Memory B cell (primary cell): ENCODE measurements at regions not wholly inside any gene's neighbourhood (a gene's known extent, or its start where the extent isn't known, plus 50 kb on each side); places are given as distances from the start of the nearest gene placed in this dataset.

ENCODE experiments used
- ATAC-seq: fragments of 150-1000 bp; cut with Tn5 transposase; 2 replicates; pipeline ENCODE4 v1.10.0; 2021; ENCODE audit warnings: low read depth, mild to moderate bottlenecking, moderate library complexity
- DNase-seq, 2 donors: peaks; one replicate each; pipeline ENCODE4 v3.0.0; 2022; ENCODE audit warnings: low spot score in 2 of 2
- H3K27ac Mint-ChIP-seq: one replicate; pipeline ENCODE4 v1.8.0; 2022; ENCODE audit warnings: mild to moderate bottlenecking, moderate library complexity, mixed read lengths
- H3K27me3 Mint-ChIP-seq: one replicate; pipeline ENCODE4 v1.8.0; 2022; ENCODE audit warnings: mixed read lengths
- H3K36me3 Mint-ChIP-seq: one replicate; pipeline ENCODE4 v1.8.0; 2022; ENCODE audit warnings: mild to moderate bottlenecking, mixed read lengths
- H3K4me1 Mint-ChIP-seq: one replicate; pipeline ENCODE4 v1.8.0; 2022; ENCODE audit warnings: mixed read lengths
- H3K4me3 Mint-ChIP-seq: one replicate; pipeline ENCODE4 v1.8.0; 2022; ENCODE audit warnings: mild to moderate bottlenecking, moderate library complexity, mixed read lengths
- H3K9me3 Mint-ChIP-seq: one replicate; pipeline ENCODE4 v1.8.0; 2022; ENCODE audit warnings: mixed read lengths

DNA sequence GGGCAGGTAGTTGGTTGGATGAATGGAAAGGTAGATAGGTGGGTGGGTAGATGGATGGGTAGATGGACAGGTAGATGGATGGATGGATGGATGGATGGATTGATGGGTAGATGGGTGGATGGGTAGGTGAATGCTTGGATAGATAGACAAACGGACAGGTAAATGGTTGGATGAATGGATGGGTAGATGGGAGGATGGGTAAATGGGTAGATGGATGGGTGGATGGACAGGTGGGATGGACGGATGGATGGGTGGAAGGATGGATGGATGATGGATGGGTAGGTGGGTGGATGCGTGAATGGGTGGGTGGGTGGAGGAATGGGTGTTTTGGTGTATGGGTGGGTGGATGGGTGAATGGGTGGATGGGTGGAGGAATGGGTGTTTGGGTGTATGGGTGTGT, 50.1 kb upstream of the ASAP2 start:
- Mint-ChIP-seq H3K4me1 (no peaks in the 10 kb centered on the region), H3K27ac (no peak overlapping the region), H3K9me3 (peaks cover 3% of the 10 kb centered on the region), H3K36me3 (no peaks in the 10 kb centered on the region), H3K4me3 (no peak overlapping the region), H3K27me3 (peaks cover 24% of the 10 kb centered on the region)
- ATAC-seq (no peak), DNase-seq (no peak)

DNA sequence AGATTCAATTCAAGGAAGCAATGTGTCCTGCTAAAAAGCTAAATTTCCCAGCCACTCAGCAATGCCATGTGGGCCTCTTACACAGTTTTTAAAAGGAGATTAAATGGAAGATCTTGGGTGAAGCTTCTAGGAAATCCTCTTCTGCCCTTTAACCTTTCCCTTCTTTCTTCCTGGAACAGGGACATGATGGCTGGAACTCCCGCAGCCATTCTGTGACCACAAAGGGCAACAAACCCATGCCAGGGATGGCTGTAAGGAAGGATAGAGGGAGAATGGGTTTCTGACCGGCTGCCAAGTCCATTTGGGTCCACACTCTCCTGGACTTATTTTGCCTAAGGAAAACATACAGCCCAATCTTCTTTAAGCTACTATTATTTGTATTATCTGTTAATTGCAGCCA, 52.6 kb upstream of the ASAP2 start:
- H3K36me3 Mint-ChIP-seq, result no peaks in the 10 kb centered on the region
- H3K4me3 Mint-ChIP-seq, result no peak overlapping the region
- DNase-seq (no peak), ATAC-seq (no peak)
- H3K27me3 Mint-ChIP-seq, result peaks cover 21% of the 10 kb centered on the region
- H3K27ac Mint-ChIP-seq, result no peak overlapping the region
- H3K4me1 Mint-ChIP-seq, result no peaks in the 10 kb centered on the region
- peaks cover 3% of the 10 kb centered on the region for H3K9me3 Mint-ChIP-seq

DNA sequence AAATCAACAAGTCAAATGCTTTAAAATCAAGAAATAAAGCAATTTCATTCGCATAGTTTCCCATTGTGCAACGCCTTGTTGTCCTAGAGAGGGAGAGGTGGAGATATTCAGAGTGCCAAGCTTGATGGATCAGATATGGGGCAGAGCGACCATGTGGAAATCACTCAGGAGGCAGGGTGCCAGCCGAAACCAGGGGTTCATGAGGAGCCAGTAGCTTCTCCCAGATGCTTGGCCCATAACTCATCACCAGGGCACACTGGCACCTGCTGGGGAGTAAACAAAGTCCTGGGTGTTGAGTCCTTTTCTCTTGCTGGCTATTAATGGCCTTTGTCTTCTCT, 53.0 kb upstream of the ASAP2 start:
- peaks cover 3% of the 10 kb centered on the region for H3K9me3 Mint-ChIP-seq

DNA sequence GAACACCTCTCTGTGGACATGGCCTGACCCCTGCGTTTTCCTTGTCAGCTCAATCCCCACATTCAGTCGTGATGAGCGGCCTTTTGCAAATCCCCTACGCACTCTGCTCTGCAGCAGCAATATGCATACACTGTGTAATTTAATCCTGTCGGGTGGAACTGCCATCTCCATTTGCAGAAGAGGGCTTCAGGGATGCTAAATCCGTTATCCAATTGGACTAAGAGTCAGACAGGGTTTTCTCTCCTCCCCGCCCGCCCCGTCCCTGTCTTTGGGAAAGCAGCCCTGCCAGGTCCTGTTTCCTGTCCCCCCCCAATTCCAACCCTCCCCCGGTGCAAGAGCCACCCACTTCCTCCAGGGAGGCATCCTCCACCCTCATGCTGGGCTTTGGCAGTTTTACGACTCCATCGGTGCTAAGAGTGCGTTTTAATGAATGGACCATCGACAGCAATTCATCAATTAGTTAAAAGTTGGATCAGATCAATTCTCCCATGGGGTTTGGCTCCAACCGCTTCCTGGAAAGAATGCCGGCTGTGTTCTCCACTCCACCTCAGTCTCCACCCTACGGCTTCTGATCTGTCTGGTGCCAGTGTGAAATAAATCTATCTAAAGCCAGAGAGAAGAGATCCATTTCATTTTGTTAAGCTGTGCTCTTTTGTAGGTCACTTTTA, 53.5 kb upstream of the ASAP2 start:
- no peak overlapping the region for H3K27ac Mint-ChIP-seq
- H3K27me3 Mint-ChIP-seq, result peaks cover 21% of the 10 kb centered on the region
- no peaks in the 10 kb centered on the region for H3K4me1 Mint-ChIP-seq
- H3K36me3 Mint-ChIP-seq, result no peaks in the 10 kb centered on the region
- no peak overlapping the region for H3K4me3 Mint-ChIP-seq
- H3K9me3 Mint-ChIP-seq, result peaks cover 3% of the 10 kb centered on the region
- ATAC-seq (no peak), DNase-seq (no peak)

More for the DNA sequence above, 53.0 kb upstream of the ASAP2 start:
- ATAC-seq, result no peak
- Mint-ChIP-seq H3K27ac (no peak overlapping the region), H3K36me3 (no peaks in the 10 kb centered on the region), H3K4me3 (no peak overlapping the region), H3K4me1 (no peaks in the 10 kb centered on the region), H3K27me3 (peaks cover 21% of the 10 kb centered on the region)
- DNase-seq, result no peak

DNA sequence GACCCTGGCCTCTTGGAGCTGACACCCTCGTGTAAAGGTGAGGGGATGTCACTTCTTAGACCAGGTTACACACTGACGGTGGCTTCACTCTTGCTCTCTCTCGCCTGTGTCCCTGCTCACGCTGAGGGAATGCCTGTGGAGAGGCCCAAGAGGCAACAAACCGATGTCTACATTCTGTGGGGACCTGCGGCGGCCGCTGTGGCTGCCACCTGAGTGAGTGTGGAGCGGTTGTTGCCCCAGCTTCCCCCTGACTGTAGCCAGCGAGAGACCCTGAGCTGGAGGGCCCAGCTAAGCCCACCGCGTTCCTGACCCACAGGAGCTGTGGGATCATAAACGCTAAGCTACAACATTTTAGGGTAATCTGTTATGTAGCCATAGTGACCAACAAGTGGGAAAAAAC, 55.7 kb upstream of the ASAP2 start:
- Mint-ChIP-seq H3K27ac (no peak overlapping the region), H3K4me1 (no peaks in the 10 kb centered on the region), H3K9me3 (no peaks in the 10 kb centered on the region), H3K4me3 (no peak overlapping the region), H3K27me3 (peaks cover 22% of the 10 kb centered on the region), H3K36me3 (no peaks in the 10 kb centered on the region)
- ATAC-seq (no peak), DNase-seq (no peak)

DNA sequence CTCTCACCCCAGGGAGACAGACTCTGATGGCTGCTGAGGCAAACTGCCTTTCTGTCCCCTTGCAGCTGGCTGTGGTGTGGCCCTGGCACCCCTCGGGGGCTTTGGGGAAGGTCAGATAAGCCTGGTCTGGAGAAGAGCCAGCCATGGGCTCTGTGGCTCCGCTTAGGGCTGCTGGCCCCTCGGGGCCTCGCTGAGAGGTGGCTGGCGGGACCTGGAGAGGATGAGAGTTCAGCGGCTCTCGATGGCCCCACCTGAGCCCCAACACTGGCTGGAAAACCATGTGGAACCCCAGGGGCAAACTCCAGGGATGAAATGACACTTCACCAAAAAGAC, 56.1 kb upstream of the ASAP2 start:
- Mint-ChIP-seq H3K27me3 (peaks cover 21% of the 10 kb centered on the region), H3K4me3 (no peak overlapping the region), H3K9me3 (no peaks in the 10 kb centered on the region), H3K27ac (no peak overlapping the region), H3K36me3 (no peaks in the 10 kb centered on the region), H3K4me1 (no peaks in the 10 kb centered on the region)
- no peak for ATAC-seq
- DNase-seq, result no peak

DNA sequence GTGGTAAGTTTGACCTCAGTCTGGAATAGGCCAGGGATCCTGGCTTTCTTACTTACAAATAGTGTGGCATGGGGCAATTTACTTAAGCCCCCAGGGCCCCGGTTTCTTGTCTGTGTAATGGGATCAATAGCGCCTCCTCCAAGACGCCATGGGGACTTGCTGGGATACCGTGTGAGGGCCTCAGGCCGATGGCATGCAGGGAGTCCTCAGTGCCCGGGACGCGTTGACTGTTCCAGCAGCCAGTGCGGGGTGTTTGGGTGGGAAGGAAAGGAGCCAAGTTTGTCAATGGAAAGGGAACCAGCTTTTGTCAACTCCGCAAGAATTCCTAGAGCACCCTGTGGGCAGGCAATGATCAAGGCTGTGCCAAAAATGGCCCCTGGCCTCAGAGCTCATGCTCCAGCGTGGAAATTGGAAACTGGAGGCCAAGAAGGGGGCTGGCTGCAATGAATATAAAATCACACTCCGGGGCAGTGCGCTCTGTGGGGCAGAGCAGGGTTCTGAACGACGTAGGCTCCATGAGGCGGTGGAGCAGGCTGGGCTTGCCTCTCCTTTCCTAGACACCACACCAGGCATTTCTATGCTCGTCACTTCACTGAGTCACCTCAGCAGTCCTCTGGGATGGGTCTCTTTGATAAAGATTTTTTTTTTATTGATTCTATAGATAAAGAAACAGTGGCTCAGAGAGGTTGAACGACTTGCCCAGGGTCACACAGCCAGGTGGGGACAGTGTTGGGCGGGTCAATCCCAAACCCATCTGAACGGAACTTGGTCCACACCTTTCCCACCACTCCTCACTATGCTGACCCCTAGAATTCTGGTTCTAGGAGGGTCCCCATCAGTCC, 56.7 kb upstream of the ASAP2 start:
- Mint-ChIP-seq H3K9me3 (no peaks in the 10 kb centered on the region), H3K4me3 (no peak overlapping the region), H3K36me3 (no peaks in the 10 kb centered on the region), H3K4me1 (no peaks in the 10 kb centered on the region), H3K27me3 (peaks cover 15% of the 10 kb centered on the region), H3K27ac (no peak overlapping the region)
- no peak for ATAC-seq
- no peak for DNase-seq

DNA sequence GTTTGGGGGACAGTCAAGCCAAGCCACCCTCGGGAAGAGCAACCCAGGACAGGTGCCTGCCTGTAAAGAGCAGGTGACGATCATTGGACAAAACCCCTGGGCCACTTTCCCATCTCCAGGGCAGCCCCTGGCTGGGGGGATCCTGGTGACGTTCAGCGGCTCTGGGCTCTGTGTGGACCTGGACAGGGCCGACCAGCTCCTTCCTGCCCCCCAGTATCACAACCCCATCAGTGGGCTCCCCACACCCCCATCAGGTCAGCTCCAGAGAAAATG, 57.3 kb upstream of the ASAP2 start:
- H3K36me3 Mint-ChIP-seq, result no peaks in the 10 kb centered on the region

DNA sequence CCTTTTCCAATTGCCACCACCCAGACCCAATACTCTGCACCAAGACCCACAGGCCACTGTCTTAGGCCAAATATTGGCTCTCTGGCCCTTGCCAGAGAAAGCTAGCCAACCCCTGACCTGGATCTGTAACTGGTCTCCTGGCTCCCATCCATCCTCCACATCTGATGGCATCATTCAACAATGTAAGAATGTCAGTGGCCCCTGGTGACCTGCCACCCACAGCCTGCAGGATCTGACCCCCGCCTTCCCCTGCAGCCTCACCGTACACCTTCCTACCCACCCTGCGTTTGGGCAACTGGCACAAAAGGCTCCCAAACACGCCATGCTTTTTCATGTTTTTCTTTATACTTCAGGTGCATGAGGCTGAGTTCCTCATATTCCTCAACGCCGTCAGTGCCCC, 60.0 kb upstream of the ASAP2 start:
- no peaks in the 10 kb centered on the region for H3K9me3 Mint-ChIP-seq
- H3K4me1 Mint-ChIP-seq, result peaks cover 3% of the 10 kb centered on the region
- H3K27me3 Mint-ChIP-seq, result peaks cover 18% of the 10 kb centered on the region
- DNase-seq, result no peak
- no peak overlapping the region for H3K27ac Mint-ChIP-seq
- H3K4me3 Mint-ChIP-seq, result no peak overlapping the region
- H3K36me3 Mint-ChIP-seq, result no peaks in the 10 kb centered on the region
- no peak for ATAC-seq

More for the DNA sequence above, 57.3 kb upstream of the ASAP2 start:
- no peaks in the 10 kb centered on the region for H3K9me3 Mint-ChIP-seq
- H3K4me3 Mint-ChIP-seq, result no peak overlapping the region
- H3K4me1 Mint-ChIP-seq, result no peaks in the 10 kb centered on the region
- ATAC-seq (no peak), DNase-seq (no peak)
- H3K27ac Mint-ChIP-seq, result no peak overlapping the region
- H3K27me3 Mint-ChIP-seq, result peaks cover 14% of the 10 kb centered on the region

DNA sequence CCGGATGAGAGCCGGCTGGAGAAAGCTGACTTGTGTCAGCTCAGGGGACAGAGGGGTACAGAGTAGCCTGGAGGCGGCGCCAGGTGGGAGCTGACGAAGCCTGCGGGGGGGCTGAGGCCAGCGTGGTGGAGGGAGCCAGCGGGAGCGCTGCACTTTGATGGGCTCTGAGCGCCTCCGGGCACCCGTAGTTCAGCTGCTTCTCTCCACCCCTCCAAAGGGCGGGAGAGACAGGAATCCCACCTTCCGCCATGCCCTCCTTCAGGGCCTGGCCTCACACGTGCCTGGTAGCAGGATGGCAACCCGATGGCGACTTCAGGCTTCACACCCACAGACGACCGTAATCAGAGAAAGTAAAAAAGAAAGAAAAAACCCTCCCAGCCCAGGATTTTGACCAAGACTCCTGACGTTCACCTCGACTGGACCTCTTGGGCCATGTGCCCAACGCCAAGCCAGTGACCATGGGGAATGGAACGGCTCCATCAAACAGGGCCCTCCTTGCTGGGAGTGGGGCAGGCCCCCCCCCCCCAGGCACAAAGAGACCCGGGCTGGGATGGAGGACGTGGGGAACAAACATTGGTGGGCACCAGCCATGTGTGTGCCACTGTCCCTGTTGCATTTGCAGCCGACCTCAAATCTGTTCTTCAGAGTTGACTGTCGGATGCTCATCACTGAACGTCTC, 60.7 kb upstream of the ASAP2 start:
- Mint-ChIP-seq H3K4me1 (peaks cover 3% of the 10 kb centered on the region), H3K4me3 (no peak overlapping the region), H3K27me3 (peaks cover 21% of the 10 kb centered on the region), H3K36me3 (no peaks in the 10 kb centered on the region), H3K9me3 (no peaks in the 10 kb centered on the region), H3K27ac (no peak overlapping the region)
- no peak for DNase-seq
- ATAC-seq, result no peak

DNA sequence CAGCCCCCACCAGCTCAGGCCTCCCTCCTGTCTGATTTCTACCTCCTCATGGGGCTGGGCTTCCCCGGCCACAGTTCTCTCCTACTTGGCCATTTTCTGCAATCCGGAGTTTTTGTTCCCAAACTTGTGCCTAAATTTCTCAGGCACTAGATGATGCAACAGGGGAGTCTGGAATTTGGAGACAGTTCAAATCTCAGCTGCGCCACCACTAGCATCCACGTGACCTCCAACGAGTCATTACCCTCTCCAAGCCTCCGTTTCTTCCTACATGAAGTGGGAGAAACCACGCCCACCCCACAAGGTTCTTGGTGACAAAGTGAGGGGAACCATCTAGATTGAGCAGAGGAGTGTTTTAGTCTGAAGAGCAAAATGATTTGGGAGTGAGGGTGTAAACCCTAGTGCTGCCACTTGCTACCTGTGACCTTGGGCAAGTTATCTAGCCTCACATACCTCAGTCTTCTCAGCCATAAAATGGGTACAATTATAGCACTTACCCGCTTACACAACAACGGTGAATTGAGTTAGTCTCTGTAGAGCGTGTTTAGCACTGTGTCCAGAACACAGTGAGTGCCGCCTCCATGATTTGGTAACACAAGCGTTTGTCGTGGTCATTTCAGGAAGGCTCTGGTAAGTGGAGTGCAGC, 61.4 kb upstream of the ASAP2 start:
- H3K4me3 Mint-ChIP-seq, result no peak overlapping the region
- no peak overlapping the region for H3K27ac Mint-ChIP-seq
- no peak for DNase-seq
- H3K27me3 Mint-ChIP-seq, result peaks cover 23% of the 10 kb centered on the region
- peaks cover 3% of the 10 kb centered on the region for H3K4me1 Mint-ChIP-seq
- no peak for ATAC-seq
- H3K9me3 Mint-ChIP-seq, result no peaks in the 10 kb centered on the region
- no peaks in the 10 kb centered on the region for H3K36me3 Mint-ChIP-seq

DNA sequence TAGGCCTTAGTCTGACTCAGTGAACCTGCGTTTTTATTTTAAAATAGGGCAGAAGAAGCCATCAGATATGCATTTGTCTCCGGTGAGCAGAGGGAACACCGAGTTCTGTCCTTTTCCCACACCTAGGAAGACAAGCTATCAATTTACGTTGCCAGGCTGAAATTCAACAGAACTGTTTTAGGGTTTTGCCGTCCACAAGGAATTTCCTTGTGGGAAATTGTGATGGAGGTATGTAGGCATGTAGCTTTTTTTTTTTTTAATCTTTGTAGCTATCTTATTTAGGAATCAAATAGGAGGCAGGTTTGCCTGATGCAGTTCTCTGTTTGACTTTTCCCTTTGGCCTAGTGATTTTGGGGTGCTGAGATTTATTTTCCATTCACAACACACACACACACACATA, 62.0 kb upstream of the ASAP2 start:
- DNase-seq (no peak), ATAC-seq (no peak)
- no peaks in the 10 kb centered on the region for H3K36me3 Mint-ChIP-seq
- no peak overlapping the region for H3K4me3 Mint-ChIP-seq
- peaks cover 23% of the 10 kb centered on the region for H3K27me3 Mint-ChIP-seq
- H3K27ac Mint-ChIP-seq, result no peak overlapping the region
- peaks cover 3% of the 10 kb centered on the region for H3K4me1 Mint-ChIP-seq
- H3K9me3 Mint-ChIP-seq, result no peaks in the 10 kb centered on the region

DNA sequence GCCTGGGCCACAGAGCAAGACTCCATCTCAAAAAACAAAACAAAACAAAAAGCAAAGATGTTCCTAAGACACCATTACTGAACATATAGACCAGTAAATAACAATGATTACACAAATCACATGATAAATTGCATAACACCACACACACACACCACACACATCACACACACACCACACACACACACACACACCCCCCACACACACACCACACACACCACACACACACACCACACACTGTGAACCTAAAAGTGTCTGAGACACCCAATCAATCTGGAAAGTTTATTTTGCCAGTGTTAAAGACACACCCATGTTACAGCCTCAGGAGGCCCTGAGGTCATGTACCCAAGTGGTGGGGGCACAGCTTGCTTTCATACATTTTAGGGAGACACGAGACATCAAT, 62.6 kb upstream of the ASAP2 start:
- no peak overlapping the region for H3K27ac Mint-ChIP-seq
- H3K9me3 Mint-ChIP-seq, result no peaks in the 10 kb centered on the region
- no peak overlapping the region for H3K4me3 Mint-ChIP-seq
- peaks cover 3% of the 10 kb centered on the region for H3K4me1 Mint-ChIP-seq
- DNase-seq (no peak), ATAC-seq (no peak)
- peaks cover 23% of the 10 kb centered on the region for H3K27me3 Mint-ChIP-seq
- no peaks in the 10 kb centered on the region for H3K36me3 Mint-ChIP-seq

DNA sequence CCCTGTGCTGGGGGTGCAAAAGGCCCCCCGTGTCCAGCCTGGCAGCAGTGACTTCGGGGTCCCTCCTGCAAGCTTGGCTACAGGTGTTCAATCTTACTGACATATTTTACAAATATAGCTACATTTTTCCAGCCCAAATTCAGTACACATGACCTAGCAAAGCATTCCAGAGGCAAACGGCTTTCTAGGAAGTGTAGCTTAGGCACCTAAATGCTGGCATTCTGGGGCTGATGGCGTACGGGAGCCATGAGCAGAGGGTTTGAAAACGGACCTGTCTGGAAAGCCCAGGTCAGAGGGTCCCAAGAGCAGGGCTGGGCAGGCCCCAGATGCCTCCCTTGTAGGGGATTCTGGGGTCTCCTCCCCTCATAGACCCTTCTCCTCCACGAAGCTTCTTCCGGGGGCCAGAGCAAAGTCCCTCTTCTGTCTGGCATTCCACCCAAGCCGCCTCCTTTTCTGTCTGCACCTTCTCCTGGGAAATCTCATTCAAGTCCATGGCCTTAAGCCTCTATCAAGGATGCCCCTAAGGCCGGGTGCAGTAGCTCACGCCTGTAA, 63.3 kb upstream of the ASAP2 start:
- Mint-ChIP-seq H3K36me3 (no peaks in the 10 kb centered on the region), H3K4me3 (no peak overlapping the region), H3K4me1 (peaks cover 3% of the 10 kb centered on the region), H3K27ac (no peak overlapping the region), H3K27me3 (peaks cover 25% of the 10 kb centered on the region), H3K9me3 (no peaks in the 10 kb centered on the region)
- no peak for ATAC-seq
- DNase-seq, result no peak
